Effector memory CD8-positive, alpha-beta T cell (primary cell): ENCODE measurements at regions not wholly inside any gene's neighbourhood (a gene's known extent, or its start where the extent isn't known, plus 50 kb on each side); places are given as distances from the start of the nearest gene placed in this dataset.

Source experiments
- ATAC-seq: fragments of 150-1000 bp; cut with Tn5 transposase; replicated peaks from 2 replicates; pipeline ENCODE4 v1.10.0; 2021; ENCODE audit warnings: mild to moderate bottlenecking, moderate library complexity
- DNase-seq, 3 experiments: peaks; one replicate each; pipeline ENCODE4 v3.0.0; 2021
- H3K27ac Mint-ChIP-seq, 2 donors: one replicate each; pipeline ENCODE4 v1.8.0; 2022; ENCODE audit warnings: mild to moderate bottlenecking in 2 of 2, mixed read lengths in 2 of 2, moderate library complexity in 2 of 2
- H3K27me3 Mint-ChIP-seq, 2 donors: one replicate each; pipeline ENCODE4 v1.8.0; 2022; ENCODE audit warnings: mixed read lengths in 2 of 2
- H3K36me3 Mint-ChIP-seq: one replicate; pipeline ENCODE4 v1.8.0; 2022; ENCODE audit warnings: mild to moderate bottlenecking, moderate library complexity, mixed read lengths; ENCODE audit not compliant: insufficient read depth
- H3K4me1 Mint-ChIP-seq, 2 donors: one replicate each; pipeline ENCODE4 v1.8.0; 2022; ENCODE audit warnings: low read depth in 2 of 2, mixed read lengths in 2 of 2
- H3K4me3 Mint-ChIP-seq, 2 donors: one replicate each; pipeline ENCODE4 v1.8.0; 2022; ENCODE audit warnings: mild to moderate bottlenecking in 2 of 2, mixed read lengths in 2 of 2, moderate library complexity in 2 of 2
- H3K9me3 Mint-ChIP-seq, 2 donors: one replicate each; pipeline ENCODE4 v1.8.0; 2022; ENCODE audit warnings: mixed read lengths in 2 of 2

- ATAC-seq: no peak
- no peak overlapping the region for H3K4me3 Mint-ChIP-seq
Observed at GRCh38 chr16:24668481-24669061, 60.9 kb upstream of the TNRC6A start.

DNA sequence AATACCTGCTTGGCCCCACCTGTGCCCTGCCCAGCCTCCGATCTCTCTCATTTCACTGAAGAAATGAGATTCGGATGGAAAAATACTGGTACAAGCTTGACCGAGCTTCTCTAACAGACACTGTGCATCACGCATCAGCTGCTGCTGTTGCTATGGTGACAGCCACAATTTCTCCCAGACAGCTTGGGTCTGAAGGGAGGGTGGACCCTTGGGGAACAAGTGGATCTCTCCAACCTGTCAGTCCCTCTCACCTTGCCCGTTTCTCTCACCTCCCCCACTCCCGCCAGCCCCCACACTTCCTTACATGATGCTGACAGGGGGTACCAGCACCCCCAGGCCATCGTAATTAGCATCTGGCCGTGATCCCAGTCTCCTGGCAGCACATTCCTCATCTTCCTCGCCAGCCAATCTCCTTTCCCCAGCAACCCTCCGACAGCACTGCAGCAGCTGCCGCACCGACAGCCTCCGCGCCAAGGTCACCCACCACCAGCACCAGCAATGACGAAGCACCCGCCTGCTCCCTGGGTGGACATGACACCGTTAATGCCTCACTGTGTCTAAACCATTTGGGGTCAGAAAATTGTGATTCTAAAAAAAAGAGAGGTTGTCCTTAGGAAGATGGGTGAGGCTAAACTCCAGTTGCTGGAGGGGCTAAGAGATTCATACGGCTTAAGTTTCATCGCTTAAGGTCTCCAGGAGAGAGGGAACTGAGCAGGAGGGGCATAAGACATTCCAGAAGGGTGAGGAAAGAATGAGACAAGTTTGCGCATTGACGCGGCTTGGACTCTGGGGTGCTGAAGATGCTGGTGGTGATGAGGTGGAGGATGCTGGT, 58.6 kb upstream of the TNRC6A start:
- Mint-ChIP-seq H3K4me3 (no peak overlapping the region), H3K4me1 (peaks cover 0 to 5% of the 10 kb centered on the region in 2 donors), H3K27me3 (peaks cover 9 to 19% of the 10 kb centered on the region in 2 donors), H3K27ac (no peak overlapping the region), H3K36me3 (peaks cover 2% of the 10 kb centered on the region), H3K9me3 (no peaks in the 10 kb centered on the region)
- DNase-seq (no peak), ATAC-seq (no peak)

More at GRCh38 chr16:24668481-24669061, 60.9 kb upstream of the TNRC6A start:
- H3K27me3 Mint-ChIP-seq: peaks cover 14 to 30% of the 10 kb centered on the region in 2 donors
- peaks cover 0 to 5% of the 10 kb centered on the region in 2 donors for H3K4me1 Mint-ChIP-seq
- peak overlapping the region in 1 of 2 donors; percentile 17 for H3K27ac Mint-ChIP-seq
- no peak for DNase-seq
- H3K36me3 Mint-ChIP-seq: no peaks in the 10 kb centered on the region
- no peaks in the 10 kb centered on the region for H3K9me3 Mint-ChIP-seq

DNA sequence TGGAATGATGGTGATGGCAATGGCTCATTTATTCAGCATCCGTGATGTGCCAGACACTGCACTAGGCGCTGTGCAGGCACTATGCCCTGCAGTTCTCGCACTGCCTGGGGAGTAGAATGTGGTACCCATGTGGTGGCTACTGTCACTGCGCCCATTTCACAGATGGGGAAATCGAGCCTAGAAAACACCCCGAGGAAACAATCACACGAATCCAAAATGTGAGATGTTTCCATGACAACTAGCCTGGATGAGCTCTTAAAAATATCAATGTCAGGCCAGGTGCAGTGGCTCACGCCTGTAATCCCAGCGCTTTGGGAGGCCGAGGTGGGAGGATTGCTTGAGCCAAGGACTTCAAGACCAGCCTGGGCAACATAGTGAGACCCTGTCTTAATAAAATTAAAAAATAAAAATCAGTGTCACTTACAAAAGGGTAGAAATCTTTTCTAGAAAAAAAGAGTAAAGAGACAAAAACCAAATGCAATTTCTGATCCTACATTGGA, 57.9 kb upstream of the TNRC6A start:
- no peak overlapping the region for H3K27ac Mint-ChIP-seq
- H3K9me3 Mint-ChIP-seq: no peaks in the 10 kb centered on the region
- ATAC-seq (no peak), DNase-seq (no peak)
- H3K36me3 Mint-ChIP-seq: peaks cover 2% of the 10 kb centered on the region
- H3K4me1 Mint-ChIP-seq: peaks cover 0 to 5% of the 10 kb centered on the region in 2 donors
- peaks cover 10 to 18% of the 10 kb centered on the region in 2 donors for H3K27me3 Mint-ChIP-seq
- H3K4me3 Mint-ChIP-seq: no peak overlapping the region

- H3K27me3 Mint-ChIP-seq: peaks cover 23 to 33% of the 10 kb centered on the region in 2 donors
- no peak overlapping the region for H3K27ac Mint-ChIP-seq
- H3K4me1 Mint-ChIP-seq: peaks cover 0 to 5% of the 10 kb centered on the region in 2 donors
- DNase-seq: no peak
- H3K9me3 Mint-ChIP-seq: no peaks in the 10 kb centered on the region
- peaks cover 2% of the 10 kb centered on the region for H3K36me3 Mint-ChIP-seq
- no peak for ATAC-seq
- no peak overlapping the region for H3K4me3 Mint-ChIP-seq
Observed at GRCh38 chr16:24673155-24673554, 56.3 kb upstream of the TNRC6A start.

GRCh38 chr16:24674877-24675276, 54.6 kb upstream of the TNRC6A start:
- Mint-ChIP-seq H3K9me3 (no peaks in the 10 kb centered on the region), H3K4me1 (no peaks in the 10 kb centered on the region), H3K27me3 (peaks cover 23 to 34% of the 10 kb centered on the region in 2 donors), H3K4me3 (no peak overlapping the region), H3K36me3 (peaks cover 2% of the 10 kb centered on the region), H3K27ac (no peak overlapping the region)
- ATAC-seq (no peak), DNase-seq (no peak)

- H3K4me3 Mint-ChIP-seq: no peak overlapping the region
- H3K27ac Mint-ChIP-seq: no peak overlapping the region
- H3K36me3 Mint-ChIP-seq: peaks cover 2% of the 10 kb centered on the region
- H3K9me3 Mint-ChIP-seq: no peaks in the 10 kb centered on the region
- H3K27me3 Mint-ChIP-seq: peaks cover 14 to 25% of the 10 kb centered on the region in 2 donors
- DNase-seq (no peak), ATAC-seq (no peak)
- no peaks in the 10 kb centered on the region for H3K4me1 Mint-ChIP-seq
Observed at GRCh38 chr16:24677388-24677787, 52.1 kb upstream of the TNRC6A start.
